ENCODE measurements at regions not wholly inside any gene's neighbourhood (a gene's known extent, or its start where the extent isn't known, plus 50 kb on each side); places are given as distances from the start of the nearest gene placed in this dataset.
A peak's percentile ranks its signal among the peaks of the same experiment; 100 is the strongest.

- no peak for DNase-seq (ENCODE audit: low spot score)
These were observed 99.8 kb downstream of the TES start for GRCh38 chr7:116310141-116310540.

- DNase-seq (ENCODE audit: low spot score), result no peak
These were observed 100.9 kb downstream of the TES start for GRCh38 chr7:116311259-116311658.

GRCh38 chr7:116311816-116312471, 101.6 kb downstream of the TES start:
- no peak for DNase-seq (ENCODE audit: low spot score)

GRCh38 chr7:116315293-116315692, 105.0 kb downstream of the TES start:
- peak; percentile 45 for DNase-seq (ENCODE audit: low spot score)

GRCh38 chr7:116315803-116316202, 105.5 kb downstream of the TES start:
- no peak for DNase-seq (ENCODE audit: low spot score)

GRCh38 chr7:116316838-116317628, 106.7 kb downstream of the TES start:
- peak; percentile 91 for DNase-seq (ENCODE audit: low spot score)

- DNase-seq (ENCODE audit: low spot score), result no peak
These were observed 107.6 kb downstream of the TES start for GRCh38 chr7:116317907-116318306.

- DNase-seq (ENCODE audit: low spot score), result no peak
These were observed 112.2 kb downstream of the TES start for GRCh38 chr7:116322541-116322940.

- DNase-seq (ENCODE audit: low spot score), result no peak
These were observed 114.2 kb downstream of the TES start for GRCh38 chr7:116324582-116324981.

GRCh38 chr7:116325517-116325916, 115.2 kb downstream of the TES start:
- no peak for DNase-seq (ENCODE audit: low spot score)

GRCh38 chr7:116327135-116327534, 116.8 kb downstream of the TES start:
- DNase-seq (ENCODE audit: low spot score), result no peak

GRCh38 chr7:116327752-116328151, 117.4 kb downstream of the TES start:
- DNase-seq (ENCODE audit: low spot score), result peak; percentile 17

- DNase-seq (ENCODE audit: low spot score), result no peak
These were observed 117.8 kb downstream of the TES start for GRCh38 chr7:116328161-116328560.

- no peak for DNase-seq (ENCODE audit: low spot score)
These were observed 119.6 kb downstream of the TES start for GRCh38 chr7:116329686-116330503.

- DNase-seq (ENCODE audit: low spot score), result peak; percentile 47
These were observed 120.7 kb downstream of the TES start for GRCh38 chr7:116331020-116331419.

GRCh38 chr7:116332766-116333165, 122.4 kb downstream of the TES start:
- DNase-seq (ENCODE audit: low spot score), result no peak

- DNase-seq (ENCODE audit: low spot score), result no peak
These were observed 124.2 kb downstream of the TES start for GRCh38 chr7:116334555-116334954.

- no peak for DNase-seq (ENCODE audit: low spot score)
These were observed 126.7 kb downstream of the TES start for GRCh38 chr7:116337018-116337417.

- DNase-seq (ENCODE audit: low spot score), result no peak
These were observed 127.5 kb downstream of the TES start for GRCh38 chr7:116337800-116338199.

- no peak for DNase-seq (ENCODE audit: low spot score)
These were observed 129.2 kb downstream of the TES start for GRCh38 chr7:116339564-116339963.

- no peak for DNase-seq (ENCODE audit: low spot score)
These were observed 130.0 kb downstream of the TES start for GRCh38 chr7:116340201-116340847.

Data from AG08395 (cell line).